ENCODE measurements at regions not wholly inside any gene's neighbourhood (a gene's known extent, or its start where the extent isn't known, plus 50 kb on each side); places are given as distances from the start of the nearest gene placed in this dataset.

DNA sequence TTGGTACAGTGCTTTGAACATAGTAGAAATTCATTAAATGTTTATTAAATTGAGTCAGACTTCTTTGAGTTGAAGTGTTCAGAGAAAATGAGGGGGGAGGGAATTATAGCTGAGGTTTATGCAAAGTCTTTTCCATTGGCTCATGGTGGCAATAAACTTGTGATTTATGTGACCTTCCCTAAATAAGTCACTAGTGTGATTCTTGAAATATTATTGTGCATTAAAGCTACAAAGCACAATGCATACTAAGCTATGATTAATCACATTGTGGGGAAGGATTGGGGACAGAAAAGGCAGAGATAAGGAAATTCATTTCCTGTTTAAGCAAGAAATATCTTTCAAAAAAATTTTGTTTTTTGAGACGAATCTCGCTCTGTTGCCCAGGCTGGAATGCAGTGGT, 877.5 kb downstream of the TFAP2A start (continued):
- TF ChIP-seq ZNF33A (CRISPR knock-in tag; IDR thresholded peaks at IDR 0.05; ENCODE audit: borderline replicate concordance): no peak
- TF ChIP-seq ZNF556 (CRISPR knock-in tag; IDR thresholded peaks at IDR 0.05; ENCODE audit: borderline replicate concordance): no peak
- TF ChIP-seq HDAC1 (CRISPR knock-in tag; IDR thresholded peaks at IDR 0.05): no peak
- no peak for TF ChIP-seq ZNF383 (CRISPR knock-in tag; IDR thresholded peaks at IDR 0.05; ENCODE audit: borderline replicate concordance)
- TF ChIP-seq, protein P1, sequence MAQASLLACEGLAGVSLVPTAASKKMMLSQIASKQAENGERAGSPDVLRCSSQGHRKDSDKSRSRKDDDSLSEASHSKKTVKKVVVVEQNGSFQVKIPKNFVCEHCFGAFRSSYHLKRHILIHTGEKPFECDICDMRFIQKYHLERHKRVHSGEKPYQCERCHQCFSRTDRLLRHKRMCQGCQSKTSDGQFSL (CRISPR knock-in tag; IDR thresholded peaks at IDR 0.05): no peak
- TF ChIP-seq, protein P2, sequence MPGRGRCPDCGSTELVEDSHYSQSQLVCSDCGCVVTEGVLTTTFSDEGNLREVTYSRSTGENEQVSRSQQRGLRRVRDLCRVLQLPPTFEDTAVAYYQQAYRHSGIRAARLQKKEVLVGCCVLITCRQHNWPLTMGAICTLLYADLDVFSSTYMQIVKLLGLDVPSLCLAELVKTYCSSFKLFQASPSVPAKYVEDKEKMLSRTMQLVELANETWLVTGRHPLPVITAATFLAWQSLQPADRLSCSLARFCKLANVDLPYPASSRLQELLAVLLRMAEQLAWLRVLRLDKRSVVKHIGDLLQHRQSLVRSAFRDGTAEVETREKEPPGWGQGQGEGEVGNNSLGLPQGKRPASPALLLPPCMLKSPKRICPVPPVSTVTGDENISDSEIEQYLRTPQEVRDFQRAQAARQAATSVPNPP (CRISPR knock-in tag; IDR thresholded peaks at IDR 0.05): no peak
- TF ChIP-seq, protein P3, sequence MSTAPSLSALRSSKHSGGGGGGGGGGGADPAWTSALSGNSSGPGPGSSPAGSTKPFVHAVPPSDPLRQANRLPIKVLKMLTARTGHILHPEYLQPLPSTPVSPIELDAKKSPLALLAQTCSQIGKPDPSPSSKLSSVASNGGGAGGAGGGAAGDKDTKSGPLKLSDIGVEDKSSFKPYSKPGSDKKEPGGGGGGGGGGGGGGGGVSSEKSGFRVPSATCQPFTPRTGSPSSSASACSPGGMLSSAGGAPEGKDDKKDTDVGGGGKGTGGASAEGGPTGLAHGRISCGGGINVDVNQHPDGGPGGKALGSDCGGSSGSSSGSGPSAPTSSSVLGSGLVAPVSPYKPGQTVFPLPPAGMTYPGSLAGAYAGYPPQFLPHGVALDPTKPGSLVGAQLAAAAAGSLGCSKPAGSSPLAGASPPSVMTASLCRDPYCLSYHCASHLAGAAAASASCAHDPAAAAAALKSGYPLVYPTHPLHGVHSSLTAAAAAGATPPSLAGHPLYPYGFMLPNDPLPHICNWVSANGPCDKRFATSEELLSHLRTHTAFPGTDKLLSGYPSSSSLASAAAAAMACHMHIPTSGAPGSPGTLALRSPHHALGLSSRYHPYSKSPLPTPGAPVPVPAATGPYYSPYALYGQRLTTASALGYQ (CRISPR knock-in tag; IDR thresholded peaks at IDR 0.05): no peak
- no peak for TF ChIP-seq KLF12 (CRISPR knock-in tag; IDR thresholded peaks at IDR 0.05; ENCODE audit: borderline replicate concordance)
- no peak for TF ChIP-seq ZNF331 (CRISPR knock-in tag; IDR thresholded peaks at IDR 0.05)
- TF ChIP-seq NCOA5 (CRISPR knock-in tag; IDR thresholded peaks at IDR 0.05): no peak
- no peak for TF ChIP-seq ZNF792 (CRISPR knock-in tag; IDR thresholded peaks at IDR 0.05)
- TF ChIP-seq ZNF678 (CRISPR knock-in tag; IDR thresholded peaks at IDR 0.05): no peak

DNA sequence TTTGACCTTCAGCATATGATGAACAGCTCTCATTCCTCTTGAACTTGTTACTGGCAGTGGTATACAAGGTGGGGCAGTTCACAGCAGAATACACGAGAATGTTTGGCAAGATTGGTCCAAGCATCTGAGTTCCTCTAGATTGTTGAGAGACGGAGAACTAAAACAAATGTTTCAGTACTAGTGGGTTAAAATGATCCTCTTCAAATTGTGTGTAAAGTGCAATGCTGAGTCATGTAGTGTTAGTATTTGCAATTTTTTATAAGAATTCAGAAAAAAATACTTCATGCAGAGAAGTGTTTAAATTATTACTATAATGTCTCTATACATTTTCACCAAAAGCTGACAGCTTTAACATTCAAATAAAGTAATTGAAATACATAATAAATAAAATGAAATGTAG, 879.8 kb downstream of the TFAP2A start:
- CTCF ChIA-PET (ENCODE audit: low intra/inter-chr PET ratio, low total read pairs): no interaction called here
- Histone ChIP-seq H3K27me3 (ENCODE audit: control insufficient read depth in 1 of 2, insufficient read depth in 2 of 2, low read length in 2 of 2) (no peaks in the 10 kb centered on the region), H3K4me3 (replicated peaks in 1 of 3; ENCODE audit: insufficient read depth in 1 of 3, low read depth in 2 of 3, low read length in 3 of 3) (no peak overlapping the region), H3K4me2 (ENCODE audit: low read depth, low read length) (no peak overlapping the region), H4K20me1 (ENCODE audit: insufficient read depth, low read length) (no peaks in the 10 kb centered on the region), H3K27ac (ENCODE audit: extremely low read length, insufficient read depth, low read length) (no peak overlapping the region), H2AFZ (ENCODE audit: low read length) (no peak overlapping the region), H3K79me2 (ENCODE audit: insufficient read depth, low read length) (no peaks in the 10 kb centered on the region), H3K9me3 (ENCODE audit: low read length) (0 out of 2 replicates have a peak, but pooled peaks cover 5% of the 10 kb centered on the region), H3K9ac (ENCODE audit: insufficient read depth, low read depth, low read length) (no peak overlapping the region), H3K4me1 (ENCODE audit: insufficient read depth, low read length) (no peaks in the 10 kb centered on the region), H3K36me3 (replicated peaks in 1 of 2; ENCODE audit: control insufficient read depth in 1 of 2, insufficient read depth in 2 of 2, low read length in 2 of 2) (no peaks in the 10 kb centered on the region)
- BruUV-seq (replicated peaks): no TSS peak
- intact Hi-C loops (cut with micrococcal nuclease; ENCODE audit: unreplicated experiment) (no loop called here), in situ Hi-C loops (cut with HindIII; ENCODE audit: extremely low pct_ligation_motif_present, low pct_unique_long_range_greater_than_20kb) (loop anchor here (25.0 kb wide), 1 partner anchor 902 kb away; no protein-coding TSS in a partner anchor)
- POLR2A ChIA-PET: no interaction called here
- TF ChIP-seq HNRNPLL (IDR thresholded peaks at IDR 0.05; ENCODE audit: low read depth, low read length, poor library complexity, severe bottlenecking): no peak
- no peak for TF ChIP-seq MAFF (IDR thresholded peaks at IDR 0.05; ENCODE audit: low read depth, low read length)
- TF ChIP-seq ZNF160 (CRISPR knock-in tag; IDR thresholded peaks at IDR 0.05): no peak
- no peak for TF ChIP-seq ZNF557 (CRISPR knock-in tag; IDR thresholded peaks at IDR 0.05)
- TF ChIP-seq ZSCAN9 (CRISPR knock-in tag; IDR thresholded peaks at IDR 0.05; ENCODE audit: borderline replicate concordance): no peak
- TF ChIP-seq ZNF841 (CRISPR knock-in tag; IDR thresholded peaks at IDR 0.05; ENCODE audit: borderline replicate concordance): no peak
- DNase-seq (ENCODE audit: low spot score) (no peak), ATAC-seq (no peak), FAIRE-seq (no peak)
- WGBS (ENCODE audit: low lambda C conversion rate): 0% methylated on average over 2 of the region's 2 CpGs

Data from HepG2 (cell line).